ENCODE measurements at regions not wholly inside any gene's neighbourhood (a gene's known extent, or its start where the extent isn't known, plus 50 kb on each side); places are given as distances from the start of the nearest gene placed in this dataset.

- Histone ChIP-seq H3K79me2 (ENCODE audit: control insufficient read depth, insufficient read depth, low read length) (peaks cover 3% of the 10 kb centered on the region), H3K4me3 (no peak overlapping the region), H3K27me3 (replicated peaks in 1 of 2; ENCODE audit: control insufficient read depth in 2 of 2, insufficient read depth in 2 of 2, low read length in 1 of 2) (no peaks in the 10 kb centered on the region), H3K36me3 (ENCODE audit: control insufficient read depth in 2 of 2, insufficient read depth in 2 of 2, low read length in 1 of 2) (no peaks in the 10 kb centered on the region), H4K20me1 (ENCODE audit: control insufficient read depth, insufficient read depth) (no peaks in the 10 kb centered on the region), H3K4me1 (ENCODE audit: control insufficient read depth, insufficient read depth, low read length) (peaks cover 48% of the 10 kb centered on the region), H3K4me2 (ENCODE audit: control insufficient read depth, insufficient read depth) (no peak overlapping the region), H3K9me3 (replicated peaks; ENCODE audit: control insufficient read depth, insufficient read depth, low read length) (no peaks in the 10 kb centered on the region), H2AFZ (ENCODE audit: control insufficient read depth, low read depth, low read length) (no peak overlapping the region), H3K9ac (ENCODE audit: control insufficient read depth, insufficient read depth, low read length) (no peak overlapping the region), H3K27ac (ENCODE audit: control insufficient read depth, insufficient read depth) (no peak overlapping the region)
- TF ChIP-seq SPI1 (IDR thresholded peaks at IDR 0.05; ENCODE audit: borderline replicate concordance, insufficient read depth, low read depth, low read length) (no peak), KAT2A (conservative IDR thresholded peaks at IDR 0.05; ENCODE audit: control insufficient read depth, low read depth, low read length) (no peak), ELK1 (IDR thresholded peaks at IDR 0.05; ENCODE audit: low read depth, low read length) (no peak), KDM1A (IDR thresholded peaks at IDR 0.05; ENCODE audit: borderline replicate concordance) (no peak), HDGF (IDR thresholded peaks at IDR 0.05) (no peak), RFX5 (IDR thresholded peaks at IDR 0.05; ENCODE audit: low read depth, low read length) (no peak)
- TF ChIP-seq, protein P1, sequence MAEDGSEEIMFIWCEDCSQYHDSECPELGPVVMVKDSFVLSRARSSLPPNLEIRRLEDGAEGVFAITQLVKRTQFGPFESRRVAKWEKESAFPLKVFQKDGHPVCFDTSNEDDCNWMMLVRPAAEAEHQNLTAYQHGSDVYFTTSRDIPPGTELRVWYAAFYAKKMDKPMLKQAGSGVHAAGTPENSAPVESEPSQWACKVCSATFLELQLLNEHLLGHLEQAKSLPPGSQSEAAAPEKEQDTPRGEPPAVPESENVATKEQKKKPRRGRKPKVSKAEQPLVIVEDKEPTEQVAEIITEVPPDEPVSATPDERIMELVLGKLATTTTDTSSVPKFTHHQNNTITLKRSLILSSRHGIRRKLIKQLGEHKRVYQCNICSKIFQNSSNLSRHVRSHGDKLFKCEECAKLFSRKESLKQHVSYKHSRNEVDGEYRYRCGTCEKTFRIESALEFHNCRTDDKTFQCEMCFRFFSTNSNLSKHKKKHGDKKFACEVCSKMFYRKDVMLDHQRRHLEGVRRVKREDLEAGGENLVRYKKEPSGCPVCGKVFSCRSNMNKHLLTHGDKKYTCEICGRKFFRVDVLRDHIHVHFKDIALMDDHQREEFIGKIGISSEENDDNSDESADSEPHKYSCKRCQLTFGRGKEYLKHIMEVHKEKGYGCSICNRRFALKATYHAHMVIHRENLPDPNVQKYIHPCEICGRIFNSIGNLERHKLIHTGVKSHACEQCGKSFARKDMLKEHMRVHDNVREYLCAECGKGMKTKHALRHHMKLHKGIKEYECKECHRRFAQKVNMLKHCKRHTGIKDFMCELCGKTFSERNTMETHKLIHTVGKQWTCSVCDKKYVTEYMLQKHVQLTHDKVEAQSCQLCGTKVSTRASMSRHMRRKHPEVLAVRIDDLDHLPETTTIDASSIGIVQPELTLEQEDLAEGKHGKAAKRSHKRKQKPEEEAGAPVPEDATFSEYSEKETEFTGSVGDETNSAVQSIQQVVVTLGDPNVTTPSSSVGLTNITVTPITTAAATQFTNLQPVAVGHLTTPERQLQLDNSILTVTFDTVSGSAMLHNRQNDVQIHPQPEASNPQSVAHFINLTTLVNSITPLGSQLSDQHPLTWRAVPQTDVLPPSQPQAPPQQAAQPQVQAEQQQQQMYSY (CRISPR knock-in tag; IDR thresholded peaks at IDR 0.05) = no peak
- TF ChIP-seq, protein P2, sequence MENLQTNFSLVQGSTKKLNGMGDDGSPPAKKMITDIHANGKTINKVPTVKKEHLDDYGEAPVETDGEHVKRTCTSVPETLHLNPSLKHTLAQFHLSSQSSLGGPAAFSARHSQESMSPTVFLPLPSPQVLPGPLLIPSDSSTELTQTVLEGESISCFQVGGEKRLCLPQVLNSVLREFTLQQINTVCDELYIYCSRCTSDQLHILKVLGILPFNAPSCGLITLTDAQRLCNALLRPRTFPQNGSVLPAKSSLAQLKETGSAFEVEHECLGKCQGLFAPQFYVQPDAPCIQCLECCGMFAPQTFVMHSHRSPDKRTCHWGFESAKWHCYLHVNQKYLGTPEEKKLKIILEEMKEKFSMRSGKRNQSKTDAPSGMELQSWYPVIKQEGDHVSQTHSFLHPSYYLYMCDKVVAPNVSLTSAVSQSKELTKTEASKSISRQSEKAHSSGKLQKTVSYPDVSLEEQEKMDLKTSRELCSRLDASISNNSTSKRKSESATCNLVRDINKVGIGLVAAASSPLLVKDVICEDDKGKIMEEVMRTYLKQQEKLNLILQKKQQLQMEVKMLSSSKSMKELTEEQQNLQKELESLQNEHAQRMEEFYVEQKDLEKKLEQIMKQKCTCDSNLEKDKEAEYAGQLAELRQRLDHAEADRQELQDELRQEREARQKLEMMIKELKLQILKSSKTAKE (IDR thresholded peaks at IDR 0.05; ENCODE audit: low read depth, poor library complexity, severe bottlenecking) = no peak
- ChIA-PET SMC1A (ENCODE audit: uncharacterized antibody, unreplicated experiment) (interaction anchor here (0.7 to 11.8 kb wide), 3 partner anchors 80 to 161 kb away, joined by 3 to 208 read pairs (median 9); no protein-coding TSS in a partner anchor), POLR2A (no interaction called here), RAD21 (ENCODE audit: unreplicated experiment) (interaction anchor here (2.4 kb wide), 1 partner anchor 162 kb away, joined by 8 read pairs; no protein-coding TSS in a partner anchor), CTCF (interaction anchor here (0.8 to 12.2 kb wide), 5 partner anchors 18 to 161 kb away, joined by 3 to 337 read pairs (median 3); no protein-coding TSS in a partner anchor)
- 69% methylated on average over 12 of the region's 12 CpGs for WGBS (ENCODE audit: insufficient coverage, insufficient replicate concordance, low lambda C conversion rate, missing lambda C conversion rate)
- in situ Hi-C loops (cut with MboI) = no loop called here
- ATAC-seq (no peak), FAIRE-seq (no peak), DNase-seq (ENCODE audit: low read depth, low spot score) (no peak)
- intact Hi-C loops (cut with micrococcal nuclease; ENCODE audit: unreplicated experiment) = no loop called here
- BruUV-seq (replicated peaks) = no TSS peak
These were observed 84.1 kb downstream of the IRF8 start for GRCh38 chr16:85983064-85983463.

Data from GM12878 (cell line).